Endothelial cell of umbilical vein (primary cell): ENCODE measurements at regions not wholly inside any gene's neighbourhood (a gene's known extent, or its start where the extent isn't known, plus 50 kb on each side); places are given as distances from the start of the nearest gene placed in this dataset.

Experiments used
- BruUV-seq: library from RNA; stranded (reverse); fragments of 400-500 nt; replicated peaks from 2 replicates; lab custom pipeline; 2021; lab: Mats Ljungman, UMichigan
- CTCF ChIA-PET: fragments of 300-600, 350-600 bp; sonication (Branson Sonifier 250); formaldehyde crosslinking; loops from one replicate; lab custom pipeline; 2021; ENCODE audit warnings: antibody characterized with exemption, inconsistent platforms; lab: Charles Lee
- POLR2A ChIA-PET: fragments of 300-600, 350-600 bp; sonication (Branson Sonifier 250); formaldehyde crosslinking; loops from one replicate; lab custom pipeline; 2021; ENCODE audit warnings: antibody characterized with exemption, inconsistent platforms; lab: Charles Lee
- DNase-seq: peaks from one replicate; pipeline ENCODE4 v3.0.0-alpha.2; 2011; ENCODE audit warnings: low read depth, low spot score
- FAIRE-seq: peaks from 2 replicates; lab custom pipeline; 2011; peaks lifted over from hg19 to GRCh38; lab: Jason Lieb, UNC
- H2AFZ ChIP-seq: 2 replicates; pipeline ENCODE4 v1.6.0; 2012; ENCODE audit warnings: low read depth, low read length, control low read depth, inconsistent platforms
- H3K27ac ChIP-seq: 2 replicates; pipeline ENCODE4 v1.5.1; 2011; ENCODE audit warnings: low read depth, mild to moderate bottlenecking, control low read depth, low read length, moderate library complexity; ENCODE audit not compliant: insufficient read depth
- H3K27me3 ChIP-seq, 2 experiments: 2 replicates each; pipeline versions ENCODE4 v1.6.0 to v1.6.1; 2011; ENCODE audit warnings: low read length in 2 of 2, mixed read lengths in 1 of 2; ENCODE audit not compliant: control insufficient read depth in 2 of 2, insufficient read depth in 2 of 2
- H3K36me3 ChIP-seq, 2 experiments: 2 replicates in 1 of 2; 3 replicates in 1 of 2; pipeline ENCODE4 v1.5.1; 2011; ENCODE audit warnings: low read length in 2 of 2, mild to moderate bottlenecking in 1 of 2, moderate library complexity in 1 of 2; ENCODE audit not compliant: control insufficient read depth in 2 of 2, insufficient read depth in 2 of 2; ENCODE audit errors: extremely low read depth in 1 of 2
- H3K4me1 ChIP-seq: 3 replicates; pipeline ENCODE4 v1.5.1; 2011; ENCODE audit warnings: mild to moderate bottlenecking, low read length; ENCODE audit not compliant: control insufficient read depth, insufficient read depth; ENCODE audit errors: extremely low read depth
- H3K4me2 ChIP-seq: 2 replicates; pipeline ENCODE4 v1.6.1; 2011; ENCODE audit warnings: low read length, control low read depth, mixed read lengths; ENCODE audit not compliant: insufficient read depth
- H3K4me3 ChIP-seq, 3 experiments: fragments of 200-600 bp in 1 of 3; sonication (generic), shearing (Covaris generic) in 1 of 3; replicated peaks in 1 of 3; 2 replicates each; pipeline ENCODE4 v1.5.1; 2011 to 2016; ENCODE audit warnings: control low read depth in 3 of 3, low read length in 3 of 3, mild to moderate bottlenecking in 2 of 3, inconsistent platforms in 1 of 3, low read depth in 1 of 3, moderate library complexity in 1 of 3; ENCODE audit not compliant: insufficient read depth in 1 of 3
- H3K79me2 ChIP-seq: 2 replicates; pipeline ENCODE4 v1.6.0; 2012; ENCODE audit warnings: low read length, inconsistent platforms; ENCODE audit not compliant: control insufficient read depth, insufficient read depth
- H3K9ac ChIP-seq: replicated peaks from 2 replicates; pipeline ENCODE3; 2011; ENCODE audit warnings: low read length, control low read depth; ENCODE audit not compliant: insufficient read depth; ENCODE audit errors: extremely low read depth
- H3K9me1 ChIP-seq: replicated peaks from 3 replicates; pipeline ENCODE4 v1.6.0; 2011; ENCODE audit warnings: mild to moderate bottlenecking, low read length; ENCODE audit not compliant: control insufficient read depth, insufficient read depth; ENCODE audit errors: extremely low read depth
- H3K9me3 ChIP-seq: replicated peaks from 2 replicates; pipeline ENCODE4 v1.5.1; 2012; ENCODE audit warnings: low read length, inconsistent platforms; ENCODE audit not compliant: control insufficient read depth, insufficient read depth
- H4K20me1 ChIP-seq: replicated peaks from 2 replicates; pipeline ENCODE3; 2011; ENCODE audit warnings: mild to moderate bottlenecking, low read length; ENCODE audit not compliant: control insufficient read depth, insufficient read depth; ENCODE audit errors: extremely low read depth
- CTCF ChIP-seq, 2 donors: IDR thresholded peaks; 1 replicate in 1 of 2; 2 replicates in 1 of 2; pipeline ENCODE4 v1.5.1; 2011; ENCODE audit warnings: low read length in 2 of 2, mild to moderate bottlenecking in 2 of 2, moderate library complexity in 2 of 2, control low read depth in 1 of 2, inconsistent platforms in 1 of 2, low read depth in 1 of 2; ENCODE audit not compliant: insufficient read depth in 1 of 2; ENCODE audit errors: extremely low read depth in 1 of 2
- EZH2 ChIP-seq: IDR thresholded peaks from 2 replicates; pipeline ENCODE4 v1.6.1; 2012; ENCODE audit warnings: borderline replicate concordance, low read depth, mild to moderate bottlenecking, moderate library complexity, low read length, inconsistent platforms; ENCODE audit not compliant: severe bottlenecking
- FOS ChIP-seq: IDR thresholded peaks from 2 replicates; pipeline ENCODE4 v1.6.1; 2011; ENCODE audit warnings: mild to moderate bottlenecking, low read length, moderate library complexity, borderline replicate concordance; ENCODE audit not compliant: insufficient read depth
- GATA2 ChIP-seq: IDR thresholded peaks from 2 replicates; pipeline ENCODE4 v1.7.0; 2011; ENCODE audit warnings: low read depth, mild to moderate bottlenecking, moderate library complexity, mixed read lengths, low read length; ENCODE audit not compliant: insufficient read length, insufficient read depth
- JUN ChIP-seq: IDR thresholded peaks from 2 replicates; pipeline ENCODE4 v1.6.1; 2011; ENCODE audit warnings: borderline replicate concordance, low read depth; ENCODE audit not compliant: insufficient read length, insufficient read depth
- MYC ChIP-seq: IDR thresholded peaks from one replicate; pipeline ENCODE4 v1.6.1; 2011; ENCODE audit warnings: mild to moderate bottlenecking, low read depth, low read length
- POLR2A ChIP-seq: IDR thresholded peaks from 2 replicates; pipeline ENCODE4 v1.6.1; 2012; ENCODE audit warnings: low read depth, mild to moderate bottlenecking, control low read depth, low read length
- POLR2AphosphoS5 ChIP-seq: IDR thresholded peaks from 2 replicates; pipeline ENCODE4 v1.6.1; 2012; ENCODE audit warnings: low read depth, mild to moderate bottlenecking, control low read depth, low read length, moderate library complexity; ENCODE audit not compliant: insufficient read depth
- dilution Hi-C: fragments of 300-500 bp; cut with MboI; formaldehyde crosslinking; loops from one replicate; pipeline ENCODE4 v1.15.0; 2019; ENCODE audit warnings: low sequenced_read_pairs; ENCODE audit not compliant: extremely low pct_ligation_motif_present
- intact Hi-C: fragments of 100-400 bp; cut with micrococcal nuclease; formaldehyde crosslinking; loops from one replicate; pipeline ENCODE4 v1.10.0; 2022
- TF ChIP-seq, protein P1 (sequence below): IDR thresholded peaks from 2 replicates; pipeline ENCODE4 v1.6.1; 2011; ENCODE audit not compliant: insufficient read depth, insufficient read length

DNA sequence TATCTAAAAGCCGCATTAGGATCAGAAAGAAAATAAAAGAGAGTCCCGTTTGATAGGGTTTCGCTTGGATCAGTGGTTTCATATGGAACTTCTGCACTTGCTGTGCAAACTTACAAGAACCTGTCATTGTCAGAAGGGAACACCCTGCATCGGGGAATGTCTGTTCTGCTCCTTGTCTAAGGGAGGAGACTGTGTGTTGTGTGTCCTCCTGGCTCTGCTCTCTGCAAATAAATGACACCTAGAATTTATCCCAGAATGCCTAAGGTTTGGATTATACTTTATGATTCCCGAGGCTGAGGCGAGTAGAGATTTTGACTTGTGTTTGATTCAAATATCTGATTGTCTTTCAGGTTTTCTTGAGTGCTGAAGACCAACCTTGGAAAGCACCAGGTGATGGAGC lies 785.1 kb downstream of the GALR1 start:
- FAIRE-seq = no peak
- Histone ChIP-seq H3K36me3 (no peaks in the 10 kb centered on the region), H2AFZ (no peak overlapping the region), H3K9me1 (no peaks in the 10 kb centered on the region), H3K4me2 (no peak overlapping the region), H4K20me1 (no peaks in the 10 kb centered on the region), H3K4me3 (no peak overlapping the region), H3K27ac (no peak overlapping the region), H3K9ac (no peak overlapping the region), H3K79me2 (no peaks in the 10 kb centered on the region), H3K9me3 (peaks cover 6% of the 10 kb centered on the region), H3K4me1 (no peaks in the 10 kb centered on the region), H3K27me3 (no peaks in the 10 kb centered on the region)
- no peak for DNase-seq
- intact Hi-C loops = no loop called here
- CTCF ChIA-PET = no interaction called here
- POLR2A ChIA-PET = no interaction called here
- TF ChIP-seq FOS (no peak), CTCF (IDR thresholded peaks at IDR 0.05; ENCODE audit: extremely low read depth in 1 of 2, insufficient read depth in 1 of 2, low read depth in 1 of 2, low read length in 2 of 2) (no peak), MYC (no peak), GATA2 (no peak), POLR2A (no peak), POLR2AphosphoS5 (no peak), JUN (no peak), EZH2 (no peak)
- TF ChIP-seq, protein P1, sequence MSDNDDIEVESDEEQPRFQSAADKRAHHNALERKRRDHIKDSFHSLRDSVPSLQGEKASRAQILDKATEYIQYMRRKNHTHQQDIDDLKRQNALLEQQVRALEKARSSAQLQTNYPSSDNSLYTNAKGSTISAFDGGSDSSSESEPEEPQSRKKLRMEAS = no peak
- BruUV-seq = no TSS peak
- dilution Hi-C loops = no loop called here
